ENCODE measurements at regions not wholly inside any gene's neighbourhood (a gene's known extent, or its start where the extent isn't known, plus 50 kb on each side); places are given as distances from the start of the nearest gene placed in this dataset.

DNA sequence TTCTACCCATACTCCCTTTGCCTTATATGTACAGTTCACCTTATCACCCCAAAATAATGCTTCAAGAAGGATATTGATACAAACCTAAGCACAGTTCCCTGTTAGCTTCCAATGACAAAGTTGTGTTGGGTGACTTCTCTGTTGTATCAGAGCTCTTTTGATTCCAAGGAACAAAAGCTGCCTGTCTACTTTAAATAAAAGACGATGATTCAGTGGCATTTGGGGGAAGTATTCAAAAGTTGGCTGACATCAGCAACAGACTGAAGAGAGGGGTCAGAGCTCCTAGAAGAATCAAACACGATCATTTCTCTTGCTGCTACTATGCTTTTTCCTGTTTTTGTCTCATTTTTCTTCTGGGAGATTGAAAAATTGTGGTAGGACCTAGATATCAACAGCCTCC lies 69.4 kb upstream of the CA10 start:
- TF ChIP-seq CTCF (IDR thresholded peaks at IDR 0.05), result no peak
- TF ChIP-seq POLR2A (IDR thresholded peaks at IDR 0.05), result no peak
